IMR-90 (cell line): ENCODE measurements at regions not wholly inside any gene's neighbourhood (a gene's known extent, or its start where the extent isn't known, plus 50 kb on each side); places are given as distances from the start of the nearest gene placed in this dataset.

Source experiments
- ATAC-seq: fragments of 200-7000 bp; cut with Tn5 transposase; 2 replicates; pipeline ENCODE4 v1.9.1; 2020; ENCODE audit warnings: low read depth, mild to moderate bottlenecking, moderate library complexity
- BruUV-seq: library from RNA; stranded (reverse); fragments of 400-500 nt; replicated peaks from 2 replicates; lab custom pipeline; 2021; lab: Mats Ljungman, UMichigan
- CTCF ChIA-PET: fragments of 300-600 bp; formaldehyde crosslinking; extraction: SDS; loops from one replicate; lab custom pipeline; 2021; ENCODE audit warnings: antibody characterized with exemption; lab: Yijun Ruan, JAX
- POLR2A ChIA-PET: fragments of 300-600 bp; sonication (Branson Sonifier 250); formaldehyde crosslinking; loops from one replicate; lab custom pipeline; 2022; ENCODE audit warnings: antibody characterized with exemption; ENCODE audit not compliant: unreplicated experiment; lab: Charles Lee
- DNase-seq: peaks from one replicate; pipeline ENCODE4 v3.0.0; 2013
- H2AFZ ChIP-seq: replicated peaks from 2 replicates; pipeline ENCODE3; 2013; ENCODE audit warnings: low read length, mild to moderate bottlenecking; ENCODE audit not compliant: poor library complexity
- H2AK5ac ChIP-seq: 2 replicates; pipeline ENCODE4 v1.6.1; 2013; ENCODE audit warnings: low read depth, low read length, inconsistent platforms
- H2AK9ac ChIP-seq: replicated peaks from 2 replicates; pipeline ENCODE3; 2013; ENCODE audit warnings: mild to moderate bottlenecking, low read depth, low read length, moderate library complexity; ENCODE audit not compliant: poor library complexity
- H2BK120ac ChIP-seq: 2 replicates; pipeline ENCODE4 v1.6.1; 2013; ENCODE audit warnings: low read depth, low read length, inconsistent platforms
- H2BK15ac ChIP-seq: 3 replicates; pipeline ENCODE4 v1.6.1; 2013; ENCODE audit warnings: low read depth, low read length, inconsistent platforms
- H2BK20ac ChIP-seq: 2 replicates; pipeline ENCODE4 v1.6.1; 2013; ENCODE audit warnings: low read depth, mild to moderate bottlenecking, inconsistent platforms, low read length, moderate library complexity
- H2BK5ac ChIP-seq: 2 replicates; pipeline ENCODE4 v1.6.1; 2013; ENCODE audit warnings: mild to moderate bottlenecking, low read depth, low read length, inconsistent platforms; ENCODE audit not compliant: poor library complexity, severe bottlenecking
- H3K14ac ChIP-seq: replicated peaks from 2 replicates; pipeline ENCODE4 v1.6.1; 2013; ENCODE audit warnings: low read depth, low read length, inconsistent platforms
- H3K18ac ChIP-seq: 2 replicates; pipeline ENCODE4 v1.6.1; 2013; ENCODE audit warnings: low read depth, low read length, control low read depth
- H3K23ac ChIP-seq: 2 replicates; pipeline ENCODE4 v1.6.1; 2013; ENCODE audit warnings: low read depth, low read length, inconsistent platforms
- H3K27ac ChIP-seq: 2 replicates; pipeline ENCODE4 v1.5.1; 2013; ENCODE audit warnings: mild to moderate bottlenecking, control low read depth, low read length; ENCODE audit not compliant: insufficient read depth
- H3K27me3 ChIP-seq: 2 replicates; pipeline ENCODE4 v1.6.1; 2013; ENCODE audit warnings: low read length; ENCODE audit not compliant: control insufficient read depth, insufficient read depth
- H3K36me3 ChIP-seq: 2 replicates; pipeline ENCODE4 v1.6.1; 2013; ENCODE audit warnings: low read length, mixed read lengths; ENCODE audit not compliant: control insufficient read depth, insufficient read depth
- H3K4ac ChIP-seq: 2 replicates; pipeline ENCODE4 v1.6.1; 2013; ENCODE audit warnings: low read depth, low read length, inconsistent platforms
- H3K4me1 ChIP-seq: 2 replicates; pipeline ENCODE4 v1.6.1; 2013; ENCODE audit warnings: low read length, mixed read lengths; ENCODE audit not compliant: control insufficient read depth, insufficient read depth
- H3K4me2 ChIP-seq: 2 replicates; pipeline ENCODE4 v1.6.1; 2013; ENCODE audit warnings: low read depth, mild to moderate bottlenecking, control low read depth, low read length, moderate library complexity
- H3K4me3 ChIP-seq: 2 replicates; pipeline ENCODE4 v1.5.1; 2013; ENCODE audit warnings: low read depth, mild to moderate bottlenecking, control low read depth, low read length, moderate library complexity; ENCODE audit not compliant: insufficient read depth
- H3K56ac ChIP-seq: 2 replicates; pipeline ENCODE4 v1.6.1; 2013; ENCODE audit warnings: low read length, inconsistent platforms; ENCODE audit not compliant: insufficient read depth; ENCODE audit errors: extremely low read depth
- H3K79me1 ChIP-seq, 2 experiments: 2 replicates each; pipeline ENCODE4 v1.6.1; 2013; ENCODE audit warnings: low read length in 2 of 2, inconsistent platforms in 1 of 2, low read depth in 1 of 2
- H3K9ac ChIP-seq: 2 replicates; pipeline ENCODE4 v1.6.1; 2013; ENCODE audit warnings: low read depth, low read length, control low read depth
- H3K9me1 ChIP-seq: 2 replicates; pipeline ENCODE4 v1.6.1; 2013; ENCODE audit warnings: low read length, inconsistent platforms; ENCODE audit not compliant: insufficient read depth
- H3K9me3 ChIP-seq: 2 replicates; pipeline ENCODE4 v1.6.1; 2013; ENCODE audit warnings: low read length; ENCODE audit not compliant: control insufficient read depth, insufficient read depth
- H4K20me1 ChIP-seq: 2 replicates; pipeline ENCODE4 v1.6.1; 2013; ENCODE audit warnings: low read length, inconsistent platforms; ENCODE audit not compliant: insufficient read depth
- H4K5ac ChIP-seq: 2 replicates; pipeline ENCODE4 v1.6.1; 2013; ENCODE audit warnings: mild to moderate bottlenecking, low read depth, low read length, control low read depth
- H4K8ac ChIP-seq, 2 experiments: 2 replicates each; pipeline ENCODE4 v1.6.1; 2013; ENCODE audit warnings: low read depth in 2 of 2, low read length in 2 of 2, control low read depth in 1 of 2, inconsistent platforms in 1 of 2
- H4K91ac ChIP-seq: 2 replicates; pipeline ENCODE4 v1.6.1; 2013; ENCODE audit warnings: low read depth, low read length, inconsistent platforms; ENCODE audit not compliant: insufficient read depth
- BHLHE40 ChIP-seq: fragments of 150-350 bp; IDR thresholded peaks from 2 replicates; pipeline ENCODE4 v1.6.1; 2016; ENCODE audit warnings: mild to moderate bottlenecking, low read depth, low read length
- MAFK ChIP-seq: IDR thresholded peaks from 2 replicates; pipeline ENCODE4 v1.6.1; 2012; ENCODE audit warnings: low read depth, low read length, improper control_type of control experiment
- dilution Hi-C: fragments of 300-500 bp; cut with HindIII; formaldehyde crosslinking; loops from one replicate; pipeline ENCODE4 v1.14.3; 2018; ENCODE audit warnings: low sequenced_read_pairs; ENCODE audit not compliant: unreplicated experiment
- in situ Hi-C: fragments of 300-500 bp; cut with MboI; formaldehyde crosslinking; loops from 3 replicates; pipeline ENCODE4 v1.14.3; 2019; ENCODE audit warnings: low sequenced_read_pairs, inconsistent platforms, mixed read lengths
- intact Hi-C: fragments of 100-400 bp; cut with micrococcal nuclease; formaldehyde crosslinking; loops from 2 replicates; pipeline ENCODE4 v1.10.0; 2022

- Histone ChIP-seq H3K14ac (no peak overlapping the region), H3K56ac (no peak overlapping the region), H2BK20ac (no peak overlapping the region), H3K4ac (no peak overlapping the region), H4K20me1 (no peaks in the 10 kb centered on the region), H3K9ac (no peak overlapping the region), H3K18ac (no peak overlapping the region), H3K27me3 (no peaks in the 10 kb centered on the region), H4K5ac (no peak overlapping the region), H4K91ac (no peak overlapping the region), H3K23ac (no peak overlapping the region), H2AFZ (no peak overlapping the region), H3K27ac (no peak overlapping the region), H3K9me3 (peaks cover 6% of the 10 kb centered on the region), H3K36me3 (no peaks in the 10 kb centered on the region), H2AK9ac (no peak overlapping the region), H2BK5ac (no peak overlapping the region), H2AK5ac (no peak overlapping the region), H3K79me1 (no peaks in the 10 kb centered on the region), H3K4me3 (no peak overlapping the region), H4K8ac (no peak overlapping the region), H2BK15ac (no peak overlapping the region), H3K4me2 (no peak overlapping the region), H3K4me1 (no peaks in the 10 kb centered on the region), H2BK120ac (no peak overlapping the region), H3K9me1 (no peaks in the 10 kb centered on the region)
- ATAC-seq (no peak), DNase-seq (no peak)
- POLR2A ChIA-PET = no interaction called here
- in situ Hi-C loops (no loop called here), intact Hi-C loops (loop anchor here (1.0 kb wide), 1 partner anchor 36 kb away; no protein-coding TSS in a partner anchor), dilution Hi-C loops (no loop called here)
- TF ChIP-seq BHLHE40 (no peak), MAFK (peak; percentile 76)
- no TSS peak for BruUV-seq
- CTCF ChIA-PET = no interaction called here
Observed at GRCh38 chr2:104240984-104241383, 612.9 kb upstream of the POU3F3 start.
